AG04450 (cell line): ENCODE measurements at regions not wholly inside any gene's neighbourhood (a gene's known extent, or its start where the extent isn't known, plus 50 kb on each side); places are given as distances from the start of the nearest gene placed in this dataset.

Experiments used
- CTCF ChIA-PET: fragments of 300-600, 350-600 bp; formaldehyde crosslinking; extraction: SDS; loops from one replicate; lab custom pipeline; 2022; ENCODE audit warnings: antibody characterized with exemption, inconsistent platforms; lab: Charles Lee
- POLR2A ChIA-PET: fragments of 350-600 bp; formaldehyde crosslinking; extraction: SDS; loops from one replicate; lab custom pipeline; 2021; ENCODE audit warnings: antibody characterized with exemption, inconsistent platforms; lab: Yijun Ruan, JAX
- DNase-seq: peaks from one replicate; pipeline ENCODE4 v3.0.0-alpha.2; 2011; ENCODE audit warnings: low read depth, low spot score
- H3K27ac ChIP-seq: one replicate; pipeline ENCODE4 v1.5.1; 2012; ENCODE audit warnings: low read depth, low read length, control low read depth
- H3K27me3 ChIP-seq: one replicate; pipeline ENCODE4 v1.6.0; 2012; ENCODE audit warnings: low read length; ENCODE audit not compliant: control insufficient read depth, insufficient read depth
- H3K4me3 ChIP-seq: 2 replicates; pipeline ENCODE4 v1.5.1; 2011; ENCODE audit warnings: mild to moderate bottlenecking, low read depth, low read length, control low read depth
- H3K9me3 ChIP-seq: 2 replicates; pipeline ENCODE4 v1.5.1; 2012; ENCODE audit warnings: low read length; ENCODE audit not compliant: control insufficient read depth, insufficient read depth
- TF ChIP-seq, protein P1 (sequence below): IDR thresholded peaks from 2 replicates; pipeline ENCODE4 v1.5.1; 2011; ENCODE audit warnings: low read depth, low read length, control low read depth, inconsistent platforms

GRCh38 chr5:15214010-15214409 is 286.0 kb upstream of the FBXL7 start:
- TF ChIP-seq, protein P1, sequence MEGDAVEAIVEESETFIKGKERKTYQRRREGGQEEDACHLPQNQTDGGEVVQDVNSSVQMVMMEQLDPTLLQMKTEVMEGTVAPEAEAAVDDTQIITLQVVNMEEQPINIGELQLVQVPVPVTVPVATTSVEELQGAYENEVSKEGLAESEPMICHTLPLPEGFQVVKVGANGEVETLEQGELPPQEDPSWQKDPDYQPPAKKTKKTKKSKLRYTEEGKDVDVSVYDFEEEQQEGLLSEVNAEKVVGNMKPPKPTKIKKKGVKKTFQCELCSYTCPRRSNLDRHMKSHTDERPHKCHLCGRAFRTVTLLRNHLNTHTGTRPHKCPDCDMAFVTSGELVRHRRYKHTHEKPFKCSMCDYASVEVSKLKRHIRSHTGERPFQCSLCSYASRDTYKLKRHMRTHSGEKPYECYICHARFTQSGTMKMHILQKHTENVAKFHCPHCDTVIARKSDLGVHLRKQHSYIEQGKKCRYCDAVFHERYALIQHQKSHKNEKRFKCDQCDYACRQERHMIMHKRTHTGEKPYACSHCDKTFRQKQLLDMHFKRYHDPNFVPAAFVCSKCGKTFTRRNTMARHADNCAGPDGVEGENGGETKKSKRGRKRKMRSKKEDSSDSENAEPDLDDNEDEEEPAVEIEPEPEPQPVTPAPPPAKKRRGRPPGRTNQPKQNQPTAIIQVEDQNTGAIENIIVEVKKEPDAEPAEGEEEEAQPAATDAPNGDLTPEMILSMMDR, result no peak
- ChIA-PET CTCF (no interaction called here), POLR2A (no interaction called here)
- no peaks in the 10 kb centered on the region for H3K9me3 ChIP-seq
- no peak overlapping the region for H3K27ac ChIP-seq
- no peak overlapping the region for H3K4me3 ChIP-seq
- DNase-seq, result no peak
- H3K27me3 ChIP-seq, result no peaks in the 10 kb centered on the region

- no peak for DNase-seq
- POLR2A ChIA-PET, result no interaction called here
- no peak overlapping the region for H3K4me3 ChIP-seq
- H3K27me3 ChIP-seq, result no peaks in the 10 kb centered on the region
- TF ChIP-seq, protein P1, result no peak
- CTCF ChIA-PET, result no interaction called here
- no peaks in the 10 kb centered on the region for H3K9me3 ChIP-seq
- H3K27ac ChIP-seq, result no peak overlapping the region
Measured at GRCh38 chr5:15209053-15209762, 290.8 kb upstream of the FBXL7 start.

GRCh38 chr5:15206133-15206532 is 293.8 kb upstream of the FBXL7 start:
- H3K27me3 ChIP-seq, result no peaks in the 10 kb centered on the region
- DNase-seq, result no peak
- no peaks in the 10 kb centered on the region; the same call in 1 of the 2 replicates for H3K9me3 ChIP-seq
- TF ChIP-seq, protein P1, result no peak
- ChIA-PET POLR2A (no interaction called here), CTCF (no interaction called here)
- no peak overlapping the region for H3K27ac ChIP-seq
- H3K4me3 ChIP-seq, result no peak overlapping the region

DNA sequence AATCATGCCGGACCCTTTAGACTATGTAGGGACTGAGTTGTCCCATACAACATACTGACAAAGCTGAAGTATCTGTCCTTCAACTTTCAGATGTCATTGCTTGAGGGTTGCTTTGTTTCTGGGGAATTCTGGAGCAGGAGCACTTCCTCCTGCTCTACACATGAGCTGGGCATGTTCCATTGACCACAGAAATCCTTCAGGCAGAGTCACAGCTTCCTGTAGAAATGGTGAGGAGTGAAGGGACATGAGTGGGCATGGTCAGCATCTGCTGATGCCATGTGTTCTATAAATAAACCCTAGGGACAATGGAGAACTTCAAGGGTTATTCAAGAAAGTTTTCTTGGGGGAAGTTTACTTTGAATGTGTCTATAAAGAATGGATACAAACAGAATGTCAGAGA is 296.6 kb upstream of the FBXL7 start:
- POLR2A ChIA-PET, result no interaction called here
- no peak overlapping the region for H3K4me3 ChIP-seq
- no peaks in the 10 kb centered on the region for H3K27me3 ChIP-seq
- no peak for DNase-seq
- CTCF ChIA-PET, result no interaction called here
- H3K9me3 ChIP-seq, result no peaks in the 10 kb centered on the region; the same call in 1 of the 2 replicates
- no peak overlapping the region for H3K27ac ChIP-seq
- TF ChIP-seq, protein P1, result no peak

DNA sequence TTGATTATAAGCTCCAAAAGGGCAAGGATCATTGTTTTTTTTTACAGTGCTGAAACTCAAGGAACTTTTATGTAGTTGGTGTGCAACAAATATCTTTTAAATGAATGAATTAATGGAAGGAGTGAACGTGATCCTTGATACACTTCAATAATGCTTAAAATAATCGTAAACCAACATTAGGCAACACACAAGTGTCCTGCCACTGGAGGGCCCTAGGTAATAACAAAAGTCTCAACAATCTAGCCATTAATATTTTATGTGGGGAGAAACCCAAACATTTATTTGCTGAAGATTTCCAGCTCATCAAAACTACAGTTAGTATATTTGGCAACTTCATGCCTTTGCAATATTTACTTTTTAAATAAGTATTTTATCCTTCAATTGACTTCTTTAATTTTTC is 309.0 kb upstream of the FBXL7 start:
- H3K27me3 ChIP-seq, result no peaks in the 10 kb centered on the region
- ChIA-PET POLR2A (no interaction called here), CTCF (interaction anchor here (1.3 kb wide), 1 partner anchor 803 kb away, joined by 4 read pairs; no protein-coding TSS in a partner anchor)
- no peaks in the 10 kb centered on the region for H3K9me3 ChIP-seq
- TF ChIP-seq, protein P1, result no peak
- no peak overlapping the region for H3K27ac ChIP-seq
- no peak overlapping the region for H3K4me3 ChIP-seq
- no peak for DNase-seq
